Cerebellar nuclear complex (tissue), 1 donor: ENCODE measurements at regions not wholly inside any gene's neighbourhood (a gene's known extent, or its start where the extent isn't known, plus 50 kb on each side); places are given as distances from the start of the nearest gene placed in this dataset.

Experiments
- DNase-seq, 2 experiments: peaks; one replicate each; lab custom pipeline; 2025; lab: John Stamatoyannopoulos, UW

GRCh38 chr13:79722885-79723445 lies 242.0 kb downstream of the NDFIP2 start:
- DNase-seq = no peak

GRCh38 chr13:79716191-79716590 lies 235.2 kb downstream of the NDFIP2 start:
- DNase-seq = no peak

GRCh38 chr13:79711631-79712030 lies 230.7 kb downstream of the NDFIP2 start:
- no peak for DNase-seq

- DNase-seq = no peak
Measured at GRCh38 chr13:79710376-79710775, 229.4 kb downstream of the NDFIP2 start.

- DNase-seq = no peak
Measured at GRCh38 chr13:79709471-79709870, 228.5 kb downstream of the NDFIP2 start.

GRCh38 chr13:79703772-79704171 lies 222.8 kb downstream of the NDFIP2 start:
- no peak for DNase-seq

GRCh38 chr13:79695754-79696153 lies 214.8 kb downstream of the NDFIP2 start:
- DNase-seq = no peak

- no peak for DNase-seq
Measured at GRCh38 chr13:79692846-79693245, 211.9 kb downstream of the NDFIP2 start.

GRCh38 chr13:79691826-79692225 lies 210.9 kb downstream of the NDFIP2 start:
- DNase-seq = no peak

- DNase-seq = no peak
Measured at GRCh38 chr13:79688741-79689140, 207.8 kb downstream of the NDFIP2 start.

GRCh38 chr13:79686441-79686840 lies 205.5 kb downstream of the NDFIP2 start:
- no peak for DNase-seq

- no peak for DNase-seq
Measured at GRCh38 chr13:79684371-79684770, 203.4 kb downstream of the NDFIP2 start.

GRCh38 chr13:79682164-79682563 lies 201.2 kb downstream of the NDFIP2 start:
- no peak for DNase-seq

GRCh38 chr13:79681069-79681468 lies 200.1 kb downstream of the NDFIP2 start:
- no peak for DNase-seq

- no peak for DNase-seq
Measured at GRCh38 chr13:79680485-79680884, 199.5 kb downstream of the NDFIP2 start.

- DNase-seq = no peak
Measured at GRCh38 chr13:79679334-79679733, 198.4 kb downstream of the NDFIP2 start.

- no peak for DNase-seq
Measured at GRCh38 chr13:79678100-79678499, 197.1 kb downstream of the NDFIP2 start.

- no peak for DNase-seq
Measured at GRCh38 chr13:79675931-79676660, 195.1 kb downstream of the NDFIP2 start.

- DNase-seq = no peak
Measured at GRCh38 chr13:79674765-79675515, 194.0 kb downstream of the NDFIP2 start.

GRCh38 chr13:79673993-79674377 lies 193.0 kb downstream of the NDFIP2 start:
- DNase-seq = no peak

GRCh38 chr13:79673310-79673992 lies 192.5 kb downstream of the NDFIP2 start:
- no peak for DNase-seq

- DNase-seq = no peak
Measured at GRCh38 chr13:79671420-79671819, 190.5 kb downstream of the NDFIP2 start.
